AG08395 (cell line): ENCODE measurements at regions not wholly inside any gene's neighbourhood (a gene's known extent, or its start where the extent isn't known, plus 50 kb on each side); places are given as distances from the start of the nearest gene placed in this dataset.
"Not testable (repeated sequence)": the region's sequence is repeated elsewhere in the genome, so short reads cannot be mapped to it uniquely, and the experiment has no call there.

Source experiments
- DNase-seq: peaks from one replicate; pipeline ENCODE4 v3.0.0; 2012; ENCODE audit warnings: mixed read lengths, low spot score

DNA sequence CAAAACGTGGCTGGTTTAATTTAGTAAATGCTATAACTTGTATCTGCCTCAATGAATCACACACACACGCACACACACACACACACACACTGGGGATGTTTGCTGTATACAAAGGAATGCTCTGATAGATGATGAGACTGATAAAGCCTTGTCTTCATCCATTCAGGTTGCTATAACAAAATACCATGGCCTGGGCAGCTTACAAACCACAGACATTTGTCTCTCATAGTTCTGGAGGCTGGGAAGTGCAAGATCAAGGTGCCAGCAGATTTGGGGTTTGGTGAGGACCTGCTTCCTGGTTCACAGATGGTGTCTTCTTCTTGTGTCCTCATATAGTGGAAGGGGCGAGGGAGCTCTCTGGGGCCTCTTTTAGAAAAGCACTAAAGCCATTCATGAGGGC, 149.5 kb upstream of the HDAC4 start:
- no peak for DNase-seq

DNA sequence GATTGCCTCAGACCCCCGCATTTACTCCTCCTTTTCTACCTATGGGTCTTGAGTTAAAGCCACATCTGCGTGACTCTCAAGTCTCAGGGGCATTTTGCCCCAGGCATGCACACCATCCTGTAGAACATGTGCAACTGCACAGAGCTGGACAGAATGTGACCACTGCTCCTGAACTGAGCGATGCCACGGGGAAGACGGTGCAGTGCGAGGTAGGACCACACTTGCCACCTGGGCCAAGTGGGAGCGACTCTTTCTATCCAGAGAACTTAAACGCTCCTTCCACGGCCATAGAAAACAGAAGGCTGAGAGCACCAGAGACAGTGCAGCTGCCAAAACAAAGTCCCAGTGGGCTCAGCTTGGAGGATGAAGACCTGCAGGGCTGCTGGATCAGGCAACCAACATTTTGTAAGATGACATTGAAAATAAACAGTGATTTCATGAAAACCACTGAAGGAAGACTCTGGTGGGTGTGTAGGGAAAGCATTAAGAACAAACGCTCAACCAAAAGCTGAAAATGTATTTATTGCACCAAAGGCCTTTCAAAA, 149.0 kb upstream of the HDAC4 start:
- no peak for DNase-seq

DNA sequence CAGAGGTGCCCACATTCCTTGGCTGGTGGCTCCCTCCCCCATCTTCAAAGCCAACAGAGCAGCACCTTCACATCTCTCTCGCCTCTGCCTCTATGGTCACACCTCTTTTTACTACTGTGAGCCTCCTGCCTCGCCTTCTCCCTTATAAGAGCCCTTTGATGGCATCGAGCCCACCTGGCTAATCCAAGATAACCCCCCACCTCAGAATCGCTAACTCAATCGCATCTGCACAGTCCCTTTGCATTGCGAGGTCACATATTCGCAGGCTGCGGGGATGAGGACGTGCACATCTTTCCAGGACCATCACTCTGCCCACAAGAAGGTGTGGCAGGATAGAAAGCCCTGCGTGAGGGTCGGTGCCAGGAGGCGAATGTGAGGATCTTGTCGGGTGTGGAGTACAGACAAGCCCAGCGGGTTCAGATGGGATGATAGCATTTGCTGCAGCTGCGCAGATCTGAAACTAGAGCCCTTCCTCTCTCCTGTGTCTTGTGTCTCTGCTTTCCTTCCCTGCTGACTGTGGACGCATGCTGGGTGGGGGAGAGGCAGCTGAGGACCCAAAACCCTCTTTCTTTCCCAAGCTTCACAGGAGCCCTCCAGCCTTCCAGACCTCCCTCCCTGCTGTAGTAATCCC, 148.3 kb upstream of the HDAC4 start:
- DNase-seq = no peak

DNA sequence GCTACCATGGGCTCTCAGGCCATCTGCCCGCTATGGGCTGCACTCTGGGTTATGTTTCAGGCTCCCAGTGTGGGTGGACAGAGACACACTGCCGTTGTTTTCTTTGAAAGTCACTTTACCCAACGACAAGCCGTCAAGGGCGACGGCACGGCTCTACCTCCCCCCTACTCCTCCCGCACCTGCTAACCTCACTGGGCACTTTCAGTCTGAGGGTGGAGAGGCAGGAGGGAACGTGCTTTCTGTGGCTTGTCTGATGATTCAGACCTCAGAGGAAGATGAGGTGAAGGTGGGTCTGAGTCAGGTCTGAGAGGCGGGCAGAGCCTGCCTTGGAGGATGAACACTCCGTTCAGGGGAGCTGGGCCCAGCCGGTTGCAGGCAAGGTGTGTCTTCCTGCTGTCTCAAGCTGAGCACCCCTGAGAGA, 147.6 kb upstream of the HDAC4 start:
- no peak for DNase-seq

DNA sequence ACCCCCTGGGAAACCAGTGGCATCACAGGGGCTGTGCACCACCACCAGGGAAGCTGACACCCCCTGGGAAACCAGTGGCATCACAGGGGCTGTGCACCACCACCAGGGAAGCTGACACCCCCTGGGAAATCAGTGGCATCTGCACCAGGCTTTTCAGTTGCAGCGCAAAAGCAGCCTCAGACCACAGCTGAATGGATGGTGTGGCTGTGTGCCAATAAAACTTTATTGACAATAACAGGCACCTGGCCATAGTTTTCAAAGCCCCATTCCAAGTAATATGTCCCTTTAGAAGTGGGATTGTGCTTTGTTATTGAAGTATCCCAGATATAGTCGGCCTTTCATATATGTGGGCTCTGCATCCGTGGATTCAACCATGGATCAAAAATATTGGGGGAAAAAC, 146.3 kb upstream of the HDAC4 start:
- DNase-seq = not testable (repeated sequence)

DNA sequence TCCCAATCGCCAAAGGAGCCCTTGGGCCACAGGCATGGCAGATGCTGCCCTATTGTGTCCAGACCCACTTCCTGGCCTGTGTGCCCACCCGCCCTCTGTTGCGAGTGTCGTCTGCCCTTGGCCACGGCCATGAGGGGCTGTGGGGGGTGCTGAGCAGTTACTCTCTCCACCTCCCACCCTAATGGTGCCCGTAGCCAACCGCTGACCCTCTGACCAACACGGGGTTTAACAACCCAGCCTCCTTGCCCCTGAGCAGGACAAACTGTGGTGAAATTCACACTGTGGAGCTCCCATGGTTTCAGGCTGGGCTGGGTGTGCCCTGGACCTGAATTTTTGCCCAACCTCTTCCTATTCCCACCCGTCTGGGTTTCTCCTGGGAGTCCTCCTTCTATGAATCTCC, 145.7 kb upstream of the HDAC4 start:
- no peak for DNase-seq

DNA sequence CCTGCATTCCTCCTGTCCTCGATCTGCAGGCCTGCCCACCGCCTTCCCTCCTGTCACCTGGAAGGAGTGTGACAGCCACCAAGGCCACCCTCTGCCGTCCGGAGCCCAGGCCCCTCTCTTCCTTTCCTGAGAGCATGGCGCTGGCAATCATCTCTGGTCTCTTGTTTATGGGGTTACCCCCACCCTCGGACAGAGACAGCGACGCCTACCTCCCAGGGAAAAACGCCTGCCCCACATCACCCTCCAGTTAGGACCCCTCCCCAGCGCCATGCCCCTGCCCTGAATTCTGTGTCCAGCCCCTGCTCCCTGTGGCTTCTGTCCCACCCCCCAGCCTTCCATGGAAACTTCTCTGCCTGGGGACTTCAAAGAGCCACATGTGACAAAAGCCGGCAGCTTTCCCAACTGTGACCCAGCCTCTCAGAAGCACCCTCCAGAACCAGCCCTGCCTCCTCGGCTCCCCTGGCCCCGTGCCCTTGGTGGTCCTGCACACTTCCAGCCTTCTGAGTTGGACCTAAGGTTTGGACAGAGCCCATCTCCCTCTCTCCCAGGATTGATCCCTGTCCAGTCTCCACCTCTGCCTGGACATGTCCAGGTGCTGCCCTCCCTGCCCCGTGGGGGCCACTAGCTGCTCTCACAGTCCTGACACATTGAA, 145.0 kb upstream of the HDAC4 start:
- no peak for DNase-seq

DNA sequence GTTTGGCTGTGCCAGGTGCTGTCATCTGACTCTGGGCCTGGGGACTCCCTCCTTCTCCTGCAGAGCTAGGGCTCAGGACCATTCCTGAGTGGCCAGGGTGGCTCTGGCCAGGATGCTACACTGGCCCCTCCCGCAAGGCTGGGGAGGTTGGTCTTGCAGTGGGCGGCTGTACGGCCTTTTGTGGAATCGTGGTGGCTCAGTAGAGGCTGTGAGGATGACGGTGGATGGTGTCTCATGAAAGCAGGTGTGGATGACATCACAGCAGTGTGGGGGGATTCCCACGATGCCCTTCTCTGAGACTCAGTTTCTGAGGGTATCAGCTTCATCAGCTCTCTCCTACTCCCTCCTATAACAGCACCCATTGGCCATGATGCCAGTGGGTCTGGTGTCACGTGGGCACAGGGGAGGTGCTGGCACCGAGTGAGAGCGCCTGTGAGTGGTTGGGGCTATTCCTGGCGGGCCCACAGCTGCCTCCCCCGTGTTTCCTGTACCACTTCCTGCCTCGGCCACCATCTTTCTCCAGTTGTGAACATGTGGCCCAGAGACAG, 144.2 kb upstream of the HDAC4 start:
- DNase-seq = no peak

DNA sequence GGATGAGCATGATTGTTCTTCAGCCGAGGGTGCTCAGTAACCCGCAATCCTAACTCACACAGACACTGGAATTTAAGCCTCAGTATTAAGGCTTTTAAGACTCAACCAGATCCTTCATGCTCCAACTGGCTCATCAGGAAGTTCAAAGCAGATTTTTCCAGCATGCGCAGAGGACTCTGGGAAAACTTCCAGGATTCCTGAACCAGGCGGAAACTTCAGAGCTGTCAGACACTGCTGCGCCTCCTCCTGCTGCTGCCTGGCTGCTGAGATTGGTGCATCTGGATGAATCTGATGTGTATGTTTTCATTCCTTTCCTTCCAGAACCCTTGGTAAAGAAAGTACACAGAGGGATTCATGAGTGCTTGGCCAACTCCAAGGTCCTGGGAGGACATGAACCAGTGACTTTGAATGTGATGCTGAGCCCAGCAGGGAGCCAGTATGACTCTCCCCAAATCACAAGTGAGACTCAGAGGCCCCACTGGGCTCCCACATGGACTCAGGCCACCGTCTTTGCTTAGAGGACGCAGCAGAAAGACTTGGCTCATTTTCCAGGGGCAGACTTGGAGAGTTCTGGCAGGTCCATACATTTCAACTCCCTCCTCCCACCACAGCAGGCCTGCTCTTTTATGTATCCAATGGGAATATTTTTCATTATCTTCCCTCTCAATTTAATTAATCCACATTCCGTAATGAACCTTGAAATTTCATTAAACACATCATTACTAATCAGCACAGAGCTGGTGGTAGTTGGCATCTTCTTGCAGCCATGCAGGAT, 143.5 kb upstream of the HDAC4 start:
- peak; percentile 66 for DNase-seq

DNA sequence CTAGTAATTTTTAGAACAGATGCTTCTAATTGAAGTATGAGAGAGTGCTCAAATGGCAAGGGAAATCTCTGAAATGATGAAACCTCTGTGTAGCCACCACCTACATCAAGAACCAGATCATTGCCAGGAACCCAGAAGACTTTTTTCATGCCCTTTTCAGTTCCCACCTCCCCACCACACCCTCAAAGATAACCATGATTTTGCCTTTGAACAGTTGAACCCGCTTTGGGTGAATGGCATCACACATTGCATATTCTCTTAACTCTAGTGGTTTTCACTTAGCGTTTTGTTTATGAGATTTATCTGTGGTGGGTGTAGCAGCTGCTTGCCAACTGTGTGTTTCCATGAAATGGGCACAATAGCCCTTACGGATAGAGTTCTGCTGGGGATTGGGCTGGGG, 142.9 kb upstream of the HDAC4 start:
- no peak for DNase-seq

DNA sequence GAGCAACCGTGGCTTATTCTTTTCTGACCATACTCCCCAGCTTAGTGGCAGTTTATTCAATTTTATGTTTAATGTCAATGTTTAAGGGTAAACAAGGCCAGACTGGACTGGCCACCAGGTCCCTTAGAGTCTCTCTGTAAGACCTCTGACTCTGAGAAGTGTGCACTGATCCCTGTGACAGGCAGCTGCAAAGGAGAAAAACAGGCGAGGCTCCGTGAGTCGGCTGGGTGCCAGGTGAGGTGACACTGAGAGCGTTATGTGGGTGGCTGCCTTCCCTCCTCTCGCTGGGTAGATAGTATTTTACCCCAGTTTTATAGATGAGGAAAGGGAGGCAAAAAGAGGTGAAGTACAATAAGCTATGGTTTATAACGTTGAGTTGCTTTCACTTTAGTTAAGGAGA, 139.4 kb upstream of the HDAC4 start:
- no peak for DNase-seq

DNA sequence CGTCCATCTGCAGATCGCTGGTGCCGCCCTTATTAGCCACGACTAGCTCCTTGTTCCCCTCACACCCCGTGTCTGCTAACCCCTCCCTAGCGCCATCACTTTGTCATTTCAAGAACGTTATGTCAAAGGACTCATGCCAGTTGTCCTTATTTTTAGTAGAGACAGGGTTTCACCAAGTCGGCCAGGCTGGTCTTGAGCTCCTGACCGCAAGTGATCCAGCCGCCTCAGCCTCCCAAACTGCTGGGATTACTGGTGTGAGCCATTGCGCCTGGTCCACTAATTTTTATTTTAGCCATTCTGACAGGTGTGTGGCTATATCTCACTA, 138.9 kb upstream of the HDAC4 start:
- no peak for DNase-seq

DNA sequence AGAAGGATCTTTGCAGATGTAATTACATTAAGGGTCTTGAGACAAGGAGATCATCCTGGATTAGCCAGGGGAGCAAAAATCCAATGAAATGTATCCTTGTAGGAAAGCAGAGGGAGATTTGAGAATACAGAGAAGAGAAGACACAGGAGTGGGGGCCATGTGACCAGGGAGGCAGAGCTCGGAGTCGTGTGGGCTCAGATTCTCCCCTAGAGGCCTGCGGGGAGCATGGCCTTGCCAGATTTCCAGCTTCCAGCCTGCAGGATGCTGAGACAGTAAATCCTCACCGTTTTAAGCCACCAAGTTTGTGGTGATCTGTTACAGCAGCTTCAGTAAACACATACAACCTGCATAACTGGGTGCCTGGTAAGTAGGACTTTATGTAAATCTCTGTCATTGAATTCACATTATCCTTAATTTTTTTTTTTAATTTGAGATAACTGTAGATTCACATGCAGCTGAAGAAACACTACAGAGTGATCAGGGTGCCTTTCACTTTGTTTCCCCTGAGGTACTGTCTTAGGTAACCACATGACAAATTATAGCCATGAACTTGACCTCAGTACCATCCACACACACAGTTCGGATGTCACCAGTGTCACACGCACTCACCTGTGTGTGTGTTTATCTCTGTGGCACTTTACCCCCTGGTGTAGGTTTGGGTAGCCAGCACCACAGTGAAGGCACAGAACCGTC, 138.4 kb upstream of the HDAC4 start:
- DNase-seq = no peak

DNA sequence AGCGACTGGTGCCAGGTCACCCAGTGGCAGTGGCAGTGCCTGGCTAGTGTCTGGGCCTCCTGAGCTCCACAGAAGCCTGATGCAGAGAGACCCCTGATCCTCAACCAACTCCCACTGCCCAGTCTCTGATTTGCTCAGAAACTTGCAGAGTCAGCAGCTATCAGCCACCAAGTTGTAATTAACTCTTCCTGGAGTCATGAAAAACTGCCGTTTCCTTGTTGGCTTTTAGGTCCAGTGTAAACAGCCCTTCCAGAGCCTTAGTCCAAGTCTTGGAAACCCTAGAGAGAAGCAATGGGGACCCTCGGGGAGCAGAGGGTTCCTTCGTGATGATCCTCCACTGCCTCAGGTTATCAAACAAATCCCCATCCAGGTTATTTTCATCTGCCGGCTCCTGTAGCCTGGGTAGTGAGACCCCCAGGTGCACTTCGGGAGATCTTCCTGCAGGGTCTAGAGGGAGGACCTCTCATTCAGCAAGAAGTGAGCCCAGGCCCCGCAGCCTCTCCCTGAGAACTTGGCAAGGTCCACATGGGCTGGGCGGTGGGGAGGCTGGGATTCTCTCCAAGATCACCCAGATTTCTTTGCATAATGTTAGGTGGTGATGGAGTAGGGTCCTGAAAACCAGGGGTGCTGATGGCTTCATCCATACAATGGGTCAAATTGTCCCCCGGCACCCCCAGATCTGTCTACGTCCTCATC, 137.7 kb upstream of the HDAC4 start:
- no peak for DNase-seq

DNA sequence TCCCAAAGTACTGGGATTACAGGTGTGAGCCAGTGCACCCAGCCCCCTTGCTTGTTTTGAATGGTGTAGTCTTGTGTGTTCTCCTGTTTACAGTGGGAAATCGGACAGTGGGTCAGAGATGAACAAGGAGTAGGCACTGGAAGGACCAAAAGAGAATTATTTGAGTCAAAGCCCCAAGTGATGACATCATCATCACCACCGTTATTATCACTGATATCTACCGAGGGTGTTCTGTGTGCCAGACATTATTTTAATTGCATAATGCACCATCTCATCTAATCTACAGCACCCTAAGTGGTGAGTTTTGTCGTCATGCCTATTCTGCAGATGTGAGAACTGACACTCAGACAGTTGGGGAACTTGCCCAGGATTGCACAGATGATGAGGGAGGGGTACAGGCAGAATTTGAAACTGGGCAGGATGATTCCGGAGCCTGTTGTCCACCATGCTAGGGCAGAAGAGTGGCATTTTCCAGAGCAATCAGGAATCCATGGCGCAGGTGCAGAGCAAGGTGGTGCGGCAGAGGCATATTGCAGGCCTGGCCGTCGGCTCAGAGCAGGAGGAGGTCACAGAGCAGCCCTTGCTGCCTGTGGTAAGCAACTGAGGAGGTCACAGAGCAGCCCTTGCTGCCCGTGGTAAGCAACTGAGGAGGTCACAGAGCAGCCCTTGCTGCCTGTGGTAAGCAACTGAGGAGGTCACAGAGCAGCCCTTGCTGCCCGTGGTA, 137.0 kb upstream of the HDAC4 start:
- no peak for DNase-seq

DNA sequence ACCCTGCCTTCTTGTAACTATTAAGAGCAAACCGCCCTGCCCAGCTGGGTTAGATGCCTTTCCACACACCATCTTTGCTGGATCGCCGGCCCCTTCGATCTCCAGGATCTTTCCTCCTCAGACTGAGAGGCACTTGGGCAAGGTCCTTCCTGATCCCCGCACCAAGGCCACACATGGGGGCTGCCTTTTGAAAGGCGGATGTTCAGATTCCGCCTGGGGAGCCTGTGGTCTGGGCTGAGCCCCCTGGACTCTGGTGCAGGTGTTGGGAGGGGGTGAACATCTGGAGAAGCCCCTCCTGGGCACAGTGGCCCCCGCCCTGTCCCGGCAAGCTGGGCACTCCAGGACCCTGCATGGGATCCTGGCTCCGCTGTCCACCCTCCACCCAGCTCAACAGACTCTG, 135.4 kb upstream of the HDAC4 start:
- no peak for DNase-seq

DNA sequence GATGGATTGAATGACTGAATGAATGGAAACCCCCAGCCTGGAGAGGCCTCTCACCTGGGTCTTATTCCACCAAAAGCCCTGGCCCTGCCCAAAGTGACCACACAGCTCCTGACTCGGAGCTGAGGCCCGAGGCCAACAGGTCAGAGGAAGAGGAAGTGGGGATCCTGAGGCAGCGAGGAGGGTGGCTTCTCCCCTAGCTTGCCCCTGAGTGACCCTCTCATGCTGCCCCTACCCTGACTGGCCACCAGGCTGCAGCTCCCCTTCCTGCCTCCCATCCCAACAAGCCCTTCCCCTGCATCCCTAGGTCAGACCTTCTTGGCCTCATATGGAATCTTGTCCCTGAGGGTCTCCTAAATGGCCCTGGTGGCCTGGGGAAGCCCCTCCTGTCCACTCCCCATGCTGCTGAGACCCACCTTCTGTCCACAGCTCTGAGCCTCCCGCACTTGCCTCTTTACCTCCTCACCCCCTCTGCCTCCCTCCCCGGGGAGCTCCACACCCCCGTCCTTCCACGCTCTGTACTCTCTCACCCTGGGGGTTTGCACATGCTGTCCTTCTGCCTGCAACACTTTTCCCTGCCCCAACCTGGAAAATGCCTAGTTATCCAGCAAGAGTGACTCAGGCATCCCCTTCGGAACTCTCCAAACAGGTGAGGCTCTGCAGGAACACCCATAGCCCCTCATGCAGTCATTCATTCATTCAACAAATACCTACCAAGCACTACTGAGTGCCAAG, 134.8 kb upstream of the HDAC4 start:
- DNase-seq = no peak

DNA sequence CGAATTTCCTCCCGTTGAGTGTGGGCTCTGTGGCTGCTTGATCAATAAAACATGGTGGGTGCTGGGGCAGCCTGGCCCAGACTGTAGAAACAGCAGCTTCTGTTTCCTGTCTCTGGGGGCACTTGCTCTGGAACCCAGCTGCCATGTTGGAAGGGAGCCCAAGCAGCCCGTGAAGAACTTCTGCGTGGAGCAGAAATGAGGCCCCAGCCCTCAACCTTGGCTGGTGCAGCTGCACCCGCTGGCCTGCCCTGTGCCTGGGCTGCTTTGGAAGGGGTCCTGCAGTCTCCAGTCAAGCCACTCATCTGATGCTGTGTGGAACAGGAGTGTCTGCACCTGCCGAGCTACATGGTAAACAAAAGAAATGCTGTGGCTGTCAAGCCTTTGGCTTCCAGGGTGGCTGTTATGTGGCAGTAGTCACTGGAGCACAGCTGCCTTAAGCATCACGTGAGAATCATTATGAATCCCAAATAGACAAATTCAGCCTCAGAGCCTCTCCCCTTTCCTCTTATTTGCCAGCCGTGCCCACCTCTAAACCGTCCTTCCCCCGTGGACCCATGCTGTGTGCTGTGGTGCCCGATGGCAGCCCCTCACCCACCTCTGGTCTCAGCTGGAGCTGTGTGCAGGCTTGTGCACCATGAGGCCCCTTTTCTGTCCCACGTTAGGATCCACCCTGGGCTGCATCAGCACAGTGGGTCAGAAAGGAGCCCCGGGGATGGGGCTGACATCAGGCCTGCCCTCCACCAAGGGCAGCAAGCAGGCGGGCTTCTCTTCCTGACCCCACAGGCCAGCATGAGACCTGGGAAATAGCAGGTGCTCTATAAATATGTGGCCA, 134.0 kb upstream of the HDAC4 start:
- DNase-seq = no peak

DNA sequence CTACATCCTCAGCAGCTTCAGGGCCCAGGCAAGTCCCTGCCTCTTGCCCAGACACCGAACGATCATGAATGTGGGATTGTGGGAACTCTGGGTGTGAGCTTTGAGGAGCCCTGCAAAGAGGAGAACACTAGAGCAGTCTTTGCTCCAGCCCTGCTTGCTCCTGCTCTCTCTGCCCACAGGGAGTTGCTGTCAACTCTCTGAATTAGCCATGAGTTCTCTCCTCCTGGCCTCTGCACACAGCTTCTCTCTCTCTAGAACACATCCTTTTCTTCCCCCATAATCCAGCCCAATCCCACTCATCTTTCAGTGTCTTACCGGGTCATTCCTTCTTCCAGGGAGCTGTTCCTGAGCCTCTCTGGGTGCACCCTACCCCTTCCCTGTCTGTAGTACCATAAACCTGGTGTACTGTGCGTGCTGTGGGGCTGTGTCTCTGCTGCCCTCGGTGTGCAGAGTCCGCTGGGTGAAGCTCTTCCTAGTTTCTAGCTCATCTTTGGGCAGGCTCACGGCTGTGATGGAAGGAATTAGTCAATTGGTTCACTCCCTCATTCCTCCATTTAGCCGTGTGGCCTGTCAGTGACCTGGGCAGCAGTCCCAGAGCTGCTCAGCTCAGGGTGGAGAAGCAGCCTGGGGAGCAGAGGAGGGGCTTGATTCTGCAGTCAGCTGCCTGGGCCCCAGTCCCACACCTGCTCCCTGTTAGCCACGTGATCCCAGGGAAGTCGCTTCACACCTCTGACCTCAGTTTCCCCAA, 132.9 kb upstream of the HDAC4 start:
- peak; percentile 41 for DNase-seq
